ENCODE measurements at regions not wholly inside any gene's neighbourhood (a gene's known extent, or its start where the extent isn't known, plus 50 kb on each side); places are given as distances from the start of the nearest gene placed in this dataset.

DNA sequence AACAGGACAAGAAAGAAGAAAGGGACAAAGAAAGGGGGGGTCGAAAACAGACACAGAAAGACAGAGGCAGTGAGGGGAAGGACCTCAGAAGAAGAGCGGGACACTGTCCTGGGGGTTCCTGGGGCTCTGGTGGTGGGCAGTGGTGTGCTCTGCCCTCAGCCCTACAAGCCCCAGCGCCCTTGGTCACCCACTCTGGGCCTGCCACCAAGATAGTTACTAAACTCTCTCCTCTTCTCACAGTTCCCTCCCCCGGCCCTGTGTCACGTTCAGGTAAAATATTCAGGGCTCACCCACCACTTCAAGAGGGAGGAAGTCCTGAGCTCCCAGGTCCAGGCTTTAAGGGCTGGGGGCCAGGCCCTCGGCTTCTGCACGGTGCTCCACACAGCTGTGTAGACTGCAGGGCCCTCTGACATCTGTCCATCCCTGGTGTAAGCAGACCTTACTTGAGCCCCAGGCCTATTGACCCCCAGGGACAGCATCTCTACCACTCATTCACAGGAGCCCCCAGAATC is 87.4 kb downstream of the MRPL14 start:
- no peak for ATAC-seq
- no peak for TF ChIP-seq CSDC2 (CRISPR knock-in tag; IDR thresholded peaks at IDR 0.05)
- no peak for TF ChIP-seq SNAI2 (CRISPR knock-in tag; IDR thresholded peaks at IDR 0.05)
- TF ChIP-seq ESRRG (CRISPR knock-in tag; IDR thresholded peaks at IDR 0.05): no peak
- TF ChIP-seq, protein P1, sequence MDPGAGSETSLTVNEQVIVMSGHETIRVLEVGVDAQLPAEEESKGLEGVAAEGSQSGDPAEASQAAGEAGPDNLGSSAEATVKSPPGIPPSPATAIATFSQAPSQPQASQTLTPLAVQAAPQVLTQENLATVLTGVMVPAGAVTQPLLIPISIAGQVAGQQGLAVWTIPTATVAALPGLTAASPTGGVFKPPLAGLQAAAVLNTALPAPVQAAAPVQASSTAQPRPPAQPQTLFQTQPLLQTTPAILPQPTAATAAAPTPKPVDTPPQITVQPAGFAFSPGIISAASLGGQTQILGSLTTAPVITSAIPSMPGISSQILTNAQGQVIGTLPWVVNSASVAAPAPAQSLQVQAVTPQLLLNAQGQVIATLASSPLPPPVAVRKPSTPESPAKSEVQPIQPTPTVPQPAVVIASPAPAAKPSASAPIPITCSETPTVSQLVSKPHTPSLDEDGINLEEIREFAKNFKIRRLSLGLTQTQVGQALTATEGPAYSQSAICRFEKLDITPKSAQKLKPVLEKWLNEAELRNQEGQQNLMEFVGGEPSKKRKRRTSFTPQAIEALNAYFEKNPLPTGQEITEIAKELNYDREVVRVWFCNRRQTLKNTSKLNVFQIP (CRISPR knock-in tag; IDR thresholded peaks at IDR 0.05; ENCODE audit: borderline replicate concordance, low read depth): no peak
- no peak for TF ChIP-seq ZNF70 (CRISPR knock-in tag; IDR thresholded peaks at IDR 0.05)
- TF ChIP-seq, protein P2, sequence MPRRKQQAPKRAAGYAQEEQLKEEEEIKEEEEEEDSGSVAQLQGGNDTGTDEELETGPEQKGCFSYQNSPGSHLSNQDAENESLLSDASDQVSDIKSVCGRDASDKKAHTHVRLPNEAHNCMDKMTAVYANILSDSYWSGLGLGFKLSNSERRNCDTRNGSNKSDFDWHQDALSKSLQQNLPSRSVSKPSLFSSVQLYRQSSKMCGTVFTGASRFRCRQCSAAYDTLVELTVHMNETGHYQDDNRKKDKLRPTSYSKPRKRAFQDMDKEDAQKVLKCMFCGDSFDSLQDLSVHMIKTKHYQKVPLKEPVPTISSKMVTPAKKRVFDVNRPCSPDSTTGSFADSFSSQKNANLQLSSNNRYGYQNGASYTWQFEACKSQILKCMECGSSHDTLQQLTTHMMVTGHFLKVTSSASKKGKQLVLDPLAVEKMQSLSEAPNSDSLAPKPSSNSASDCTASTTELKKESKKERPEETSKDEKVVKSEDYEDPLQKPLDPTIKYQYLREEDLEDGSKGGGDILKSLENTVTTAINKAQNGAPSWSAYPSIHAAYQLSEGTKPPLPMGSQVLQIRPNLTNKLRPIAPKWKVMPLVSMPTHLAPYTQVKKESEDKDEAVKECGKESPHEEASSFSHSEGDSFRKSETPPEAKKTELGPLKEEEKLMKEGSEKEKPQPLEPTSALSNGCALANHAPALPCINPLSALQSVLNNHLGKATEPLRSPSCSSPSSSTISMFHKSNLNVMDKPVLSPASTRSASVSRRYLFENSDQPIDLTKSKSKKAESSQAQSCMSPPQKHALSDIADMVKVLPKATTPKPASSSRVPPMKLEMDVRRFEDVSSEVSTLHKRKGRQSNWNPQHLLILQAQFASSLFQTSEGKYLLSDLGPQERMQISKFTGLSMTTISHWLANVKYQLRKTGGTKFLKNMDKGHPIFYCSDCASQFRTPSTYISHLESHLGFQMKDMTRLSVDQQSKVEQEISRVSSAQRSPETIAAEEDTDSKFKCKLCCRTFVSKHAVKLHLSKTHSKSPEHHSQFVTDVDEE (CRISPR knock-in tag; IDR thresholded peaks at IDR 0.05): no peak
- TF ChIP-seq, protein P3, sequence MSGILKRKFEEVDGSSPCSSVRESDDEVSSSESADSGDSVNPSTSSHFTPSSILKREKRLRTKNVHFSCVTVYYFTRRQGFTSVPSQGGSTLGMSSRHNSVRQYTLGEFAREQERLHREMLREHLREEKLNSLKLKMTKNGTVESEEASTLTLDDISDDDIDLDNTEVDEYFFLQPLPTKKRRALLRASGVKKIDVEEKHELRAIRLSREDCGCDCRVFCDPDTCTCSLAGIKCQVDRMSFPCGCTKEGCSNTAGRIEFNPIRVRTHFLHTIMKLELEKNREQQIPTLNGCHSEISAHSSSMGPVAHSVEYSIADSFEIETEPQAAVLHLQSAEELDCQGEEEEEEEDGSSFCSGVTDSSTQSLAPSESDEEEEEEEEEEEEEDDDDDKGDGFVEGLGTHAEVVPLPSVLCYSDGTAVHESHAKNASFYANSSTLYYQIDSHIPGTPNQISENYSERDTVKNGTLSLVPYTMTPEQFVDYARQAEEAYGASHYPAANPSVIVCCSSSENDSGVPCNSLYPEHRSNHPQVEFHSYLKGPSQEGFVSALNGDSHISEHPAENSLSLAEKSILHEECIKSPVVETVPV (CRISPR knock-in tag; IDR thresholded peaks at IDR 0.05): no peak
- no peak for TF ChIP-seq ZFP30 (CRISPR knock-in tag; IDR thresholded peaks at IDR 0.05)
- TF ChIP-seq, protein P4, sequence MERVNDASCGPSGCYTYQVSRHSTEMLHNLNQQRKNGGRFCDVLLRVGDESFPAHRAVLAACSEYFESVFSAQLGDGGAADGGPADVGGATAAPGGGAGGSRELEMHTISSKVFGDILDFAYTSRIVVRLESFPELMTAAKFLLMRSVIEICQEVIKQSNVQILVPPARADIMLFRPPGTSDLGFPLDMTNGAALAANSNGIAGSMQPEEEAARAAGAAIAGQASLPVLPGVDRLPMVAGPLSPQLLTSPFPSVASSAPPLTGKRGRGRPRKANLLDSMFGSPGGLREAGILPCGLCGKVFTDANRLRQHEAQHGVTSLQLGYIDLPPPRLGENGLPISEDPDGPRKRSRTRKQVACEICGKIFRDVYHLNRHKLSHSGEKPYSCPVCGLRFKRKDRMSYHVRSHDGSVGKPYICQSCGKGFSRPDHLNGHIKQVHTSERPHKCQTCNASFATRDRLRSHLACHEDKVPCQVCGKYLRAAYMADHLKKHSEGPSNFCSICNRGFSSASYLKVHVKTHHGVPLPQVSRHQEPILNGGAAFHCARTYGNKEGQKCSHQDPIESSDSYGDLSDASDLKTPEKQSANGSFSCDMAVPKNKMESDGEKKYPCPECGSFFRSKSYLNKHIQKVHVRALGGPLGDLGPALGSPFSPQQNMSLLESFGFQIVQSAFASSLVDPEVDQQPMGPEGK (CRISPR knock-in tag; IDR thresholded peaks at IDR 0.05; ENCODE audit: borderline replicate concordance): no peak
- TF ChIP-seq, protein P5, sequence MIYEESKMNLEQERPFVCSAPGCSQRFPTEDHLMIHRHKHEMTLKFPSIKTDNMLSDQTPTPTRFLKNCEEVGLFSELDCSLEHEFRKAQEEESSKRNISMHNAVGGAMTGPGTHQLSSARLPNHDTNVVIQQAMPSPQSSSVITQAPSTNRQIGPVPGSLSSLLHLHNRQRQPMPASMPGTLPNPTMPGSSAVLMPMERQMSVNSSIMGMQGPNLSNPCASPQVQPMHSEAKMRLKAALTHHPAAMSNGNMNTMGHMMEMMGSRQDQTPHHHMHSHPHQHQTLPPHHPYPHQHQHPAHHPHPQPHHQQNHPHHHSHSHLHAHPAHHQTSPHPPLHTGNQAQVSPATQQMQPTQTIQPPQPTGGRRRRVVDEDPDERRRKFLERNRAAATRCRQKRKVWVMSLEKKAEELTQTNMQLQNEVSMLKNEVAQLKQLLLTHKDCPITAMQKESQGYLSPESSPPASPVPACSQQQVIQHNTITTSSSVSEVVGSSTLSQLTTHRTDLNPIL (CRISPR knock-in tag; IDR thresholded peaks at IDR 0.05; ENCODE audit: low read depth): no peak
- TF ChIP-seq ZC3H10 (CRISPR knock-in tag; IDR thresholded peaks at IDR 0.05): no peak

DNA sequence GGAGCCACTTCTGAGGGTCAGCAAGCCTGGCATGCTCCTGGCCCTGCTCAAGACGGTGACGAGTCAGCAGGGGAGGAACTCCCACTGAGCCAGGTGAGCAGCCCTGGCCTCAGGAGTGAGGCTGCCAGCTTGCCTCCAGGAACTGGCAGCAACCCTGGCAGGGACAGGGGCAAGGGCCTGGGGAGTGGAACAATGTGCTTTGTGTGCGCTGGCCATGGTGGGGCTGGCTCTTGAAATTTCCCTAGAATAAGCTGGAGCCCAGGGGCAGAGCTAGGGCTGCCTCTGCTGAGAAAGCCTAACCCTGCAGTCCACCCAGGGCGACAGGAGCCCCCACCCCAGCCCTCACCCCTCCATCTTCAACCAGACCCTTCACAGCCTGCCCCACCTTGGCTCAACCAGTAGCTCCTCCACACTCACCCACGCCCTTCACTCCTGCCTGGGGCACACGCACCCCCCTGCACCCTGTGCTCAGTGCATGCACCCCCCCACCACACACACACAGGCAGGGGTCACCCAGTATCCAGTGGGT is 88.0 kb downstream of the MRPL14 start:
- TF ChIP-seq ZFP30 (CRISPR knock-in tag; IDR thresholded peaks at IDR 0.05) (no peak), ZFP3 (CRISPR knock-in tag; IDR thresholded peaks at IDR 0.05) (no peak), PPARA (CRISPR knock-in tag; IDR thresholded peaks at IDR 0.05; ENCODE audit: borderline replicate concordance) (no peak), ZNF565 (CRISPR knock-in tag; conservative IDR thresholded peaks at IDR 0.05; ENCODE audit: low read depth) (no peak), ZNF70 (CRISPR knock-in tag; IDR thresholded peaks at IDR 0.05) (no peak), GLIS3 (CRISPR knock-in tag; IDR thresholded peaks at IDR 0.05) (no peak)
- TF ChIP-seq, protein P5 (CRISPR knock-in tag; IDR thresholded peaks at IDR 0.05; ENCODE audit: low read depth): no peak
- TF ChIP-seq, protein P2 (CRISPR knock-in tag; IDR thresholded peaks at IDR 0.05): no peak
- no peak for ATAC-seq
